GM10266 (cell line): ENCODE measurements at regions not wholly inside any gene's neighbourhood (a gene's known extent, or its start where the extent isn't known, plus 50 kb on each side); places are given as distances from the start of the nearest gene placed in this dataset.

Experiments used
- DNase-seq: peaks from one replicate; pipeline ENCODE4 v3.0.0; 2012; ENCODE audit errors: extremely low spot score
- CTCF ChIP-seq: IDR thresholded peaks from 2 replicates; pipeline ENCODE4 v1.5.1; 2012; ENCODE audit warnings: mild to moderate bottlenecking, low read depth; ENCODE audit not compliant: control insufficient read depth, insufficient read depth; ENCODE audit errors: missing control alignments

DNA sequence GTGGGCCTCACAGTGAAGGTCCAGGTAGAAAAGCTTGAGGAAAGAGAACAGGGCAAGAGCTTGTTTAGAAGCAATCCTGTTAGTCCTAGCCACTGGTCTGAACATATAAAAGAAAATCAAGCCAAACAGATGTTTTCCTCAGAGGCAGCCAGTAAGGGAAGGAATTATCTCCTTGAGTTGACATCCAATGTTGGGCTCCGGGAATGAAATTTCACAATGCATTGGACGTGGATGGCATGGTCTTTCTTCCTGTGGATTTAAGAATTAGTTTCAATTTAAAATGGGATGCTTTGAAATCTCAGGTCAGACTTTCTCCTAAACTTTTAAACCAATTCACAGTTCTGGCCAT, 92.1 kb downstream of the ACKR3 start:
- DNase-seq, result no peak

DNA sequence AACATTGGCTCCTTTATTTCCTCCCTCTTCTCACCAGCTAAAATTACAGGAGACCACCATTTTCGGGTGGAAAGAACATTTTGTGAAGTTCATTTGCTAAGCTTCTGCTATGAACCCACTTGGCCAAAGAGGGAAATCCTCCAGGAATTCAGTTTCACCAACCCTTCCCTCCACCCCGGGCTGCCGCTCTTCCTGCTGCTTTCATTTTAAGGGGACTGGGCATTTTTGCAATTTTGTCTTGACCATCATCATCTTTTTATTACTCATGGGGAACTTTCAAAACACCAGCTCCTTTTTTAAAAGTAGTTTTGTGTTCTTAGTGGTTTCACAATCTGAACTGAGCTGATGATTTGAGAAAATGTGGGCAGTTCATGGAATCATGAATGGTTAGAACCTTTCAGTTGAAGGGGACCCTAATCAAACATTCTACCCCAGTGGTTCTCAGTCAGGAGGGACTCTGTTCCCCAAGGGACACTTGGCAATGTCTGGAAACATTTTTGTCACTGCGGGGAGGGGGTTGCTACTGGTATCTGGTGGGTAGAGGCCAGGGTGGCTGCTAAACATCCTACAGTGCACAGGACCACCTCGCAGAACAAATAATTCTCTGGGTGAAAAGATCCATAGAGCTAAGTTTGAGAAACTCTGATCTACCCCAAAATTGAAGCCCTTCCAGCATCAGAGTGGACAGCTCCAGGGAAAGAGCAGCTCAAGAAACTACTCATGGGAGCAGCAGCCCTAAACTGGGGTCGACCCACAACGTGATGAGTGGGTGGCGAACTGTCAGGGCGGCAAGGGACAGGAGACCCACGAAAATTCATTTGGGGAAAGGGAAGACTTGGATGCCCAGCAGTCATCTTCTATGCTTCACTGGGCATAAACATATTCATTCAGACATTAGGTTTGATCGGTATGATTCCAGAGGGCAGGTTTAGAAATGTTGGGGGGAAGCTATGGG, 92.9 kb downstream of the ACKR3 start:
- no peak for DNase-seq
- no peak for TF ChIP-seq CTCF

More for the DNA sequence above, 92.1 kb downstream of the ACKR3 start:
- no peak for TF ChIP-seq CTCF

DNA sequence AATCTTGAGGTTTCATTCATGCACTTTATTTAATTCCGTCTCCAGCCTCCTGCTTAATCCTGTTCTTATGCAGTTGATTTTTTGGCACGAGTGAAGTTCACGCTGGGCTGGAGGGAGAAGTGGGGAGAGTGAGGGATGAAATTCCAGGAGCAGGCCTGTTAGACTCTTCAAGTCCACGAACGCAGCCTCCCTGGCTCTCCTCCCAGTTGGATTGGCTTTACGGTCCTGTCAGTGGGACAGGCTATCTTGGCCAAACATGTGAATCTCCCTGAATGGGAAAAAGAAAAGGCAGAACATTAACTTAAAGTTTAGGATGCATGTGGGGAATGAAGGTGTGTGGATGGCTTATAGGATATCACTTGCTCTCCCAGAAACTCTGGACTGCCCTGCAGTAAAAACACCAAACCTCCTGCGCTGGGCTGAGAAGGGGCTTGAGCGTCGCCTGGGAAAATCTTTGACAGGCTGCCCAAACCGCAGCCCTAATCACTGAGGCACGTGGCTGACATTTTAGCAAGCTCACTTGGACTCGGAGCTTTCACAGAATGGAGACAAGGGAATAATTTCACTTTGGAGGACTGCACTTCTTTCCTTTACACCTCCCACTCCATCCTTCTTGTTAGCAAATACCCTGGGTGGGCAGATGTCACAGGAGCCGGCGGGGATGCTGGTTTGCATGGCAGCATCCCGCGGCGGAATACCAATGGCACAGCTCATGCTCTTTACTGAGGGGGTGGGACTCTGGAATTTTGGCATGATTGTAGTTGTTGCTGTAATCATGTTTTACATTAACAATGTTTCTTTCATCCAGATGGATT, 93.9 kb downstream of the ACKR3 start:
- TF ChIP-seq CTCF, result no peak
- no peak for DNase-seq

- no peak for TF ChIP-seq CTCF
Measured at GRCh38 chr2:236664136-236664535, 94.5 kb downstream of the ACKR3 start.

DNA sequence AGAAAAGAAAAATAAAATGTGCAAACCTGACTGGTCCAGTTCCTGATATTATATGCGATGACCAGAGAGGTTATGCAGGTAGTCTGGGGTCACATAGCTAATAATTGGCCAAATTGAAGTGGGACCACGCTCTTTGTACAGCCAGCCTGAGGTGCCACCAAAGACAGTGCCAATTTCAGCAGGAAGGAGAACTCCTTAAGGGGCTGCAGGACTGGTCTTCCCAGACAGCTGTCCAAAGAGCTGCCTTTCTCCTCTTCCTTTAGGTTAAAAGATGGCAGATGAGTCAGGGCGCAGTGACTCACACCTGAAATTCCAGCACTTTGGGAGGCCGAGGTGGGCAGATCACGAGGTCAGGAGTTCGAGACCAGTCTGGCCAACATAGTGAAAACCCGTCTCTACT, 95.5 kb downstream of the ACKR3 start:
- no peak for TF ChIP-seq CTCF
- DNase-seq, result no peak

More at GRCh38 chr2:236664136-236664535, 94.5 kb downstream of the ACKR3 start:
- no peak for DNase-seq

GRCh38 chr2:236665572-236666118, 96.0 kb downstream of the ACKR3 start:
- no peak for DNase-seq
- no peak for TF ChIP-seq CTCF
